ENCODE measurements at regions not wholly inside any gene's neighbourhood (a gene's known extent, or its start where the extent isn't known, plus 50 kb on each side); places are given as distances from the start of the nearest gene placed in this dataset.

- TF ChIP-seq CTCF (optimal IDR thresholded peaks at IDR 0.05 in 1 of 3, IDR thresholded peaks at IDR 0.05 in 1 of 3, conservative IDR thresholded peaks at IDR 0.05 in 1 of 3; ENCODE audit: extremely low read depth in 1 of 3, insufficient read depth in 2 of 3, low read length in 3 of 3) (no peak), EZH2 (IDR thresholded peaks at IDR 0.05; ENCODE audit: low read length) (no peak)
Measured at GRCh38 chr11:23873406-23873805, 623.4 kb upstream of the LUZP2 start.
